Stimulated activated CD8-positive, alpha-beta memory T cell treated with anti-CD3 and anti-CD28 coated beads, Interleukin-4, amount 100 ng/mL, for 24 hours (primary cell): ENCODE measurements at regions not wholly inside any gene's neighbourhood (a gene's known extent, or its start where the extent isn't known, plus 50 kb on each side); places are given as distances from the start of the nearest gene placed in this dataset.
"Not testable (repeated sequence)": the region's sequence is repeated elsewhere in the genome, so short reads cannot be mapped to it uniquely, and the experiment has no call there.

Source experiments
- DNase-seq: peaks from one replicate; pipeline ENCODE4 v3.0.0-alpha.2; 2020; ENCODE audit warnings: low read depth

GRCh38 chr16:59624381-59624780 is 890.3 kb upstream of the GOT2 start:
- not testable (repeated sequence) for DNase-seq

- DNase-seq = no peak
Measured at GRCh38 chr16:59614466-59615240, 880.5 kb upstream of the GOT2 start.

GRCh38 chr16:59612910-59613620 is 878.9 kb upstream of the GOT2 start:
- DNase-seq = not testable (repeated sequence)

- DNase-seq = no peak
Measured at GRCh38 chr16:59612094-59612493, 878.0 kb upstream of the GOT2 start.

GRCh38 chr16:59611556-59611955 is 877.4 kb upstream of the GOT2 start:
- DNase-seq = no peak

- DNase-seq = no peak
Measured at GRCh38 chr16:59605706-59606105, 871.6 kb upstream of the GOT2 start.

- DNase-seq = no peak
Measured at GRCh38 chr16:59604354-59604753, 870.2 kb upstream of the GOT2 start.

- no peak for DNase-seq
Measured at GRCh38 chr16:59601452-59601851, 867.3 kb upstream of the GOT2 start.

- no peak for DNase-seq
Measured at GRCh38 chr16:59597269-59597668, 863.2 kb upstream of the GOT2 start.

GRCh38 chr16:59596693-59597092 is 862.6 kb upstream of the GOT2 start:
- no peak for DNase-seq

GRCh38 chr16:59593194-59593661 is 859.1 kb upstream of the GOT2 start:
- DNase-seq = no peak

- no peak for DNase-seq
Measured at GRCh38 chr16:59591480-59591879, 857.4 kb upstream of the GOT2 start.

- DNase-seq = no peak
Measured at GRCh38 chr16:59590845-59591244, 856.7 kb upstream of the GOT2 start.

GRCh38 chr16:59586331-59586730 is 852.2 kb upstream of the GOT2 start:
- no peak for DNase-seq

GRCh38 chr16:59574296-59574695 is 840.2 kb upstream of the GOT2 start:
- no peak for DNase-seq

- no peak for DNase-seq
Measured at GRCh38 chr16:59573528-59574271, 839.6 kb upstream of the GOT2 start.

GRCh38 chr16:59567496-59567895 is 833.4 kb upstream of the GOT2 start:
- DNase-seq = no peak

- no peak for DNase-seq
Measured at GRCh38 chr16:59566446-59566845, 832.3 kb upstream of the GOT2 start.

GRCh38 chr16:59558679-59559078 is 824.6 kb upstream of the GOT2 start:
- no peak for DNase-seq

GRCh38 chr16:59552164-59552563 is 818.0 kb upstream of the GOT2 start:
- no peak for DNase-seq

- DNase-seq = no peak
Measured at GRCh38 chr16:59545721-59546120, 811.6 kb upstream of the GOT2 start.

- DNase-seq = no peak
Measured at GRCh38 chr16:59543641-59544040, 809.5 kb upstream of the GOT2 start.

- no peak for DNase-seq
Measured at GRCh38 chr16:59540621-59541020, 806.5 kb upstream of the GOT2 start.
